ENCODE measurements at regions not wholly inside any gene's neighbourhood (a gene's known extent, or its start where the extent isn't known, plus 50 kb on each side); places are given as distances from the start of the nearest gene placed in this dataset.

DNA sequence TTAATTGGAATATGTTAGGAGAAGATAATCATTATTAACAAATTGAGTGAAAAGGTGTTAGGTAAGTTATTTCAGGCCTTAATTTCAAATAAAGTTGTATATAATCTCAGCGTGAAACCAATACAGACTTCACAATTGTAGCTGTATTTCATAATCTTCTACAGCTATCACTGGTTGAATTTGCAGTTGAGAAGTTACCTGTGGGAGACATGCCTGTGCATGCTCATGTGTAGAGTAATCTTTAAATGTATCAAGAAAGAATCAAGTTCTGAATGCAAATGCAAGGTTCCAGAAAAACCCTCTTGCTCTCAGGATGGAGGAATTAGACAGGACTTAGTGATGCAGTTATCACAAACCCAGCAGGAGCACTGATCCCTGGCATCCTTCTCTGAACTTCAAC is 938.4 kb upstream of the SLC10A2 start (continued):
- TF ChIP-seq CEBPB (IDR thresholded peaks at IDR 0.05; ENCODE audit: low read depth) = no peak
- TF ChIP-seq, protein P1, sequence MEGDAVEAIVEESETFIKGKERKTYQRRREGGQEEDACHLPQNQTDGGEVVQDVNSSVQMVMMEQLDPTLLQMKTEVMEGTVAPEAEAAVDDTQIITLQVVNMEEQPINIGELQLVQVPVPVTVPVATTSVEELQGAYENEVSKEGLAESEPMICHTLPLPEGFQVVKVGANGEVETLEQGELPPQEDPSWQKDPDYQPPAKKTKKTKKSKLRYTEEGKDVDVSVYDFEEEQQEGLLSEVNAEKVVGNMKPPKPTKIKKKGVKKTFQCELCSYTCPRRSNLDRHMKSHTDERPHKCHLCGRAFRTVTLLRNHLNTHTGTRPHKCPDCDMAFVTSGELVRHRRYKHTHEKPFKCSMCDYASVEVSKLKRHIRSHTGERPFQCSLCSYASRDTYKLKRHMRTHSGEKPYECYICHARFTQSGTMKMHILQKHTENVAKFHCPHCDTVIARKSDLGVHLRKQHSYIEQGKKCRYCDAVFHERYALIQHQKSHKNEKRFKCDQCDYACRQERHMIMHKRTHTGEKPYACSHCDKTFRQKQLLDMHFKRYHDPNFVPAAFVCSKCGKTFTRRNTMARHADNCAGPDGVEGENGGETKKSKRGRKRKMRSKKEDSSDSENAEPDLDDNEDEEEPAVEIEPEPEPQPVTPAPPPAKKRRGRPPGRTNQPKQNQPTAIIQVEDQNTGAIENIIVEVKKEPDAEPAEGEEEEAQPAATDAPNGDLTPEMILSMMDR (IDR thresholded peaks at IDR 0.05 in 2 of 3, conservative IDR thresholded peaks at IDR 0.05 in 1 of 3; ENCODE audit: borderline replicate concordance in 1 of 3, insufficient read depth in 1 of 3, low read depth in 2 of 3, low read length in 2 of 3) = no peak

DNA sequence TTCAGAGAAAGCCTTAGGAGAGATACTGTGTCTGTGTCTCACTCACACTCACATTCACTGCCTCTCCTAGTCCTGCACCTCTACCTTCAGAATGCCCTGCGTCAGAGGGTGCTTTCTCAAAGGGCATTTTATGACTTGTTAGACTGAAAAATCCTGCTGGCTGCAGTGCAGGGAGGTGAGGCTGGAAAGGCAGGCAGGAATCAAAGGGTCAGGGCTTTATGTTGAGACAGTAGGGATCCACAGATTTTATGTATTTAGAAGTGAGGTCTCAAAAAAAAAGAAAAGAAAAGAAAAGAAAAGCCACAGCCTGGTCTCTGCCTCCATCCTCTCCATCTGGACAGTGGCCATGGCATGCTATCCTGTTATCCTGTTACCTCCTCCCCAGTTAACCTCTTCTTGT is 936.0 kb upstream of the SLC10A2 start:
- H3K4me1 ChIP-seq (ENCODE audit: control insufficient read depth in 1 of 2, insufficient read depth in 2 of 2, low read length in 2 of 2) = no peaks in the 10 kb centered on the region
- H2AFZ ChIP-seq (ENCODE audit: low read depth, low read length, poor library complexity, severe bottlenecking) = no peak overlapping the region
- RAD21 ChIA-PET (ENCODE audit: low non-redundant PET in 1 of 2, low total read pairs in 2 of 2, uncharacterized antibody in 2 of 2, unreplicated experiment in 2 of 2) = no interaction called here
- BruUV-seq (replicated peaks) = no TSS peak
- intact Hi-C loops (cut with micrococcal nuclease) = no loop called here
- POLR2A ChIA-PET = no interaction called here
- no peak for TF ChIP-seq ZNF274 (IDR thresholded peaks at IDR 0.05; ENCODE audit: low read depth, low read length)
- TF ChIP-seq RAD21 (IDR thresholded peaks at IDR 0.05; ENCODE audit: low read depth) = no peak
- no peak for TF ChIP-seq CEBPB (IDR thresholded peaks at IDR 0.05; ENCODE audit: low read depth)
- no peak for TF ChIP-seq EGR1 (IDR thresholded peaks at IDR 0.05; ENCODE audit: low read depth)
- H3K4me2 ChIP-seq (ENCODE audit: low read length) = no peak overlapping the region
- H3K79me2 ChIP-seq (ENCODE audit: insufficient read depth, low read length) = no peaks in the 10 kb centered on the region
- H3K36me3 ChIP-seq (ENCODE audit: control insufficient read depth in 1 of 2, insufficient read depth in 2 of 2, low read length in 2 of 2) = no peaks in the 10 kb centered on the region
- H3K27ac ChIP-seq (ENCODE audit: low read depth, low read length) = no peak overlapping the region
- DNase-seq (ENCODE audit: low read depth, low spot score) (no peak), ATAC-seq (no peak)
- H3K27me3 ChIP-seq (ENCODE audit: insufficient read depth, low read length) = no peaks in the 10 kb centered on the region
- no peaks in the 10 kb centered on the region for H4K20me1 ChIP-seq (ENCODE audit: insufficient read depth)
- H3K4me3 ChIP-seq (replicated peaks in 1 of 2; ENCODE audit: low read depth in 1 of 2, low read length in 2 of 2) = no peak overlapping the region
- CTCF ChIA-PET = no interaction called here
- no peaks in the 10 kb centered on the region for H3K9me2 ChIP-seq (ENCODE audit: insufficient read depth)
- no peaks in the 10 kb centered on the region for H3K9me3 ChIP-seq (ENCODE audit: control insufficient read depth in 1 of 2, insufficient read depth in 1 of 2, low read depth in 1 of 2, low read length in 2 of 2)
- no peak overlapping the region for H3K9ac ChIP-seq (ENCODE audit: low read length)

DNA sequence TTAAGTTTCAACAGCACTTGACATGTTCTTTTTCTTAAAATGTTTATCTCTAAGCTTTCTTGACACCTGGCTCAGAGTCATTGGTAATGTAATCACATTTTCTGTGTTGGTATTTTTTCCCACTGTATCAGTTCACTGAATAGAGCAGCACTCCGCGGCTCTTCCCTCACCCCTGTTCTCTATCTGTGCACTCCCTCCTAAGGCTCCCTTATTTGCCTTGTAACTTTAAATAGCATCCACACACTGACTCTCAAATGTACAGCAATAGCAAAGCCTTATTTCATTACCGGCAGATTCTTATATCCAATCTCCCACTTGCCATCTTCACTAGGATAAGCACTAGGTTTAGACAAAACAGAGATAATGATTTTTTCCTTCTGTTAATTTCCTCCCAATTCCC is 935.5 kb upstream of the SLC10A2 start:
- DNase-seq (ENCODE audit: low read depth, low spot score) = no peak
- Histone ChIP-seq H3K36me3 (ENCODE audit: control insufficient read depth in 1 of 2, insufficient read depth in 2 of 2, low read length in 2 of 2) (no peaks in the 10 kb centered on the region), H3K27ac (ENCODE audit: low read depth, low read length) (no peak overlapping the region), H3K4me2 (ENCODE audit: low read length) (no peak overlapping the region), H3K4me1 (ENCODE audit: control insufficient read depth in 1 of 2, insufficient read depth in 2 of 2, low read length in 2 of 2) (no peaks in the 10 kb centered on the region), H4K20me1 (ENCODE audit: insufficient read depth) (no peaks in the 10 kb centered on the region), H3K27me3 (ENCODE audit: insufficient read depth, low read length) (no peaks in the 10 kb centered on the region), H3K9me3 (ENCODE audit: control insufficient read depth in 1 of 2, insufficient read depth in 1 of 2, low read depth in 1 of 2, low read length in 2 of 2) (no peaks in the 10 kb centered on the region), H3K4me3 (replicated peaks in 1 of 2; ENCODE audit: low read depth in 1 of 2, low read length in 2 of 2) (no peak overlapping the region), H3K9me2 (ENCODE audit: insufficient read depth) (no peaks in the 10 kb centered on the region), H3K9ac (ENCODE audit: low read length) (no peak overlapping the region), H2AFZ (ENCODE audit: low read depth, low read length, poor library complexity, severe bottlenecking) (no peak overlapping the region), H3K79me2 (ENCODE audit: insufficient read depth, low read length) (no peaks in the 10 kb centered on the region)
- RAD21 ChIA-PET (ENCODE audit: low non-redundant PET in 1 of 2, low total read pairs in 2 of 2, uncharacterized antibody in 2 of 2, unreplicated experiment in 2 of 2) = no interaction called here
- ATAC-seq = no peak
- POLR2A ChIA-PET = no interaction called here
- intact Hi-C loops (cut with micrococcal nuclease) = no loop called here
- BruUV-seq (replicated peaks) = no TSS peak
- CTCF ChIA-PET = no interaction called here
- no peak for TF ChIP-seq POLR2AphosphoS5 (IDR thresholded peaks at IDR 0.05; ENCODE audit: low read depth, low read length)
- no peak for TF ChIP-seq YY1 (IDR thresholded peaks at IDR 0.05; ENCODE audit: extremely low read depth, insufficient replicate concordance, low read depth, low read length)
- TF ChIP-seq JUND (IDR thresholded peaks at IDR 0.05) = no peak
- TF ChIP-seq EGR1 (IDR thresholded peaks at IDR 0.05; ENCODE audit: low read depth) = no peak
- no peak for TF ChIP-seq EZH2phosphoT487 (IDR thresholded peaks at IDR 0.05; ENCODE audit: borderline replicate concordance)
- TF ChIP-seq, protein P2, sequence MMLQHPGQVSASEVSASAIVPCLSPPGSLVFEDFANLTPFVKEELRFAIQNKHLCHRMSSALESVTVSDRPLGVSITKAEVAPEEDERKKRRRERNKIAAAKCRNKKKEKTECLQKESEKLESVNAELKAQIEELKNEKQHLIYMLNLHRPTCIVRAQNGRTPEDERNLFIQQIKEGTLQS (IDR thresholded peaks at IDR 0.05) = no peak
- no peak for TF ChIP-seq FOSL1 (IDR thresholded peaks at IDR 0.05; ENCODE audit: low read depth)
- TF ChIP-seq, protein P3, sequence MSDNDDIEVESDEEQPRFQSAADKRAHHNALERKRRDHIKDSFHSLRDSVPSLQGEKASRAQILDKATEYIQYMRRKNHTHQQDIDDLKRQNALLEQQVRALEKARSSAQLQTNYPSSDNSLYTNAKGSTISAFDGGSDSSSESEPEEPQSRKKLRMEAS (IDR thresholded peaks at IDR 0.05) = no peak
- no peak for TF ChIP-seq SIN3A (IDR thresholded peaks at IDR 0.05; ENCODE audit: low read depth)
- no peak for TF ChIP-seq CEBPB (IDR thresholded peaks at IDR 0.05; ENCODE audit: low read depth)
- no peak for TF ChIP-seq ELF1 (IDR thresholded peaks at IDR 0.05; ENCODE audit: borderline replicate concordance, low read depth)
- no peak for TF ChIP-seq SP1 (IDR thresholded peaks at IDR 0.05; ENCODE audit: low read depth)
- TF ChIP-seq ZNF274 (IDR thresholded peaks at IDR 0.05; ENCODE audit: low read depth, low read length) = no peak
- TF ChIP-seq POLR2A (IDR thresholded peaks at IDR 0.05; ENCODE audit: borderline replicate concordance, extremely low read depth, insufficient read depth, insufficient read length) = no peak

Data from HCT116 (cell line).